GM18867 (cell line): ENCODE measurements at regions not wholly inside any gene's neighbourhood (a gene's known extent, or its start where the extent isn't known, plus 50 kb on each side); places are given as distances from the start of the nearest gene placed in this dataset.

Experiments used
- ATAC-seq: cut with Tn5 transposase; IDR thresholded peaks from one replicate; pipeline ENCODE4 v1.9.1; 2021; ENCODE audit warnings: mild to moderate bottlenecking, moderate library complexity; ENCODE audit not compliant: unreplicated experiment

- ATAC-seq: no peak
Observed at GRCh38 chr17:70230850-70231640, 61.7 kb downstream of the KCNJ2 start.

- ATAC-seq: no peak
Observed at GRCh38 chr17:70232466-70232865, 63.1 kb downstream of the KCNJ2 start.

GRCh38 chr17:70235252-70235651, 65.9 kb downstream of the KCNJ2 start:
- ATAC-seq: no peak

DNA sequence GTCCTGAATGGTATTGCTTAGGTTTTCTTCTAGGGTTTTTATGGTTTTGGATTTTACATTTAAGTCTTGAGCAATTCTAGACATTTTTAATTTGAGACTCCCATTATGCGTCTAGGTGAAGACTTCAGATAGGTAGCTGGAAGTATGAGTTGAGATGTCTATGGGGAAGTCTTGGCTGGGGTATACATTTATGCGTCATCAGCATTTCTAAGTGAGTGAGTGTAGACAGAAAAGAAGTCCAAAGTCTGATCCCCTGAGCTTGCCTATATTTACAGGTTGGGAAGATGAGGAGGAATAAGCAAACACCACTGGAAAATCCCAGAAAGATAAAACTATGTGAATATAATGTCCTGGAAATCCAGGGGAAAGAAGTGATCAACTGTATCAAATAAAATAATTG, 68.9 kb downstream of the KCNJ2 start:
- no peak for ATAC-seq

GRCh38 chr17:70238646-70239045, 69.3 kb downstream of the KCNJ2 start:
- no peak for ATAC-seq

DNA sequence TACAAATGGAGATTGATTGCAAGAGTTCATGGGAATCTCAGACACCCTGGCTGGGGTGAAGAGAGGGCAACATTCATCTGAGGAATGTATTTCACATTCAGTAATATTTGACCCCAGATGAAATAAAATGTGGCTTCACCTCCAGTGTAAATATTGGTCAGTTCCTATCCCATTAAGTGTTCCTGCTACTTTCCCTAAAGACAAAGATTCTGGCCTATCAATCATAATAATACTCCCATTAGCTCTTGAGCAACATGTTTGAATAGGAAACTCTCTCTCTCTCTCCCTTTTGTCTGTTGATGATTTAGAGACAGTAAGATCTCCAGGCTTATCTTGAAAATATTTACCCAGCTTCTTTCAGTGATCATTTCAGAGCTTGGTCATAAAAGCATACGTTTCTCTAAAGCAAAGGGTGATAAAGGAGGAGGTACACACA, 70.1 kb downstream of the KCNJ2 start:
- no peak for ATAC-seq

- no peak for ATAC-seq
Observed at GRCh38 chr17:70241071-70241470, 71.7 kb downstream of the KCNJ2 start.

DNA sequence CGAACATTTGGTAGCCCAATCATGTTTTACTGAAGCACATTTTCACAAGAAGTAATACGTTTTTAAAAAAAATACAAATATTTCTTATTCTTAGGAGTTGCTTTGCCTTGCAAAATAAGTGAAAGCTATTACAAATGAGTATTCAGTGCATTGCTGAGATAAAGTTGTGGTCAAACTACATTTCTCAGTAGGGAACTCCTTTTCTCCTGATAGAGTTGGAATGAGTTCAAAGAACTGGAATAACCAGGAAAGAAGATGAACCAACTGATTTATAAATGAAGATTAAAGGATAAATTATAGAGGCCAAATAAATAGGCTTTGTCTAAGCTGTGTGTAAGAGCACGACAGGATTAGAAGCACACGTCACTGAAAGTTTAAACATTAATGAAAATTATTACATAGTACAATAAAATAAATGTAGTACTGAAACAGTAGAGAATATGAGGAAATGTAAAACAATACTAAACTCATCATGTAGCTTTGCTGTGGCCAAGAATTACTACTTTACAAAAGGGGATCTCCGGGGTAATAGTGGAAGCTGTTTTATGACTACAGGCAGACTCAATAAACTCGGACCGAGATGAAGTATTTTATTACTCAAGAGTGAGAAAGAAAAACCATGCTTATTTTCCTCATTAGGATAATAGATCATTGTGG, 73.6 kb downstream of the KCNJ2 start:
- ATAC-seq: no peak

- ATAC-seq: no peak
Observed at GRCh38 chr17:70251706-70252105, 82.4 kb downstream of the KCNJ2 start.

- no peak for ATAC-seq
Observed at GRCh38 chr17:70254735-70255460, 85.6 kb downstream of the KCNJ2 start.

DNA sequence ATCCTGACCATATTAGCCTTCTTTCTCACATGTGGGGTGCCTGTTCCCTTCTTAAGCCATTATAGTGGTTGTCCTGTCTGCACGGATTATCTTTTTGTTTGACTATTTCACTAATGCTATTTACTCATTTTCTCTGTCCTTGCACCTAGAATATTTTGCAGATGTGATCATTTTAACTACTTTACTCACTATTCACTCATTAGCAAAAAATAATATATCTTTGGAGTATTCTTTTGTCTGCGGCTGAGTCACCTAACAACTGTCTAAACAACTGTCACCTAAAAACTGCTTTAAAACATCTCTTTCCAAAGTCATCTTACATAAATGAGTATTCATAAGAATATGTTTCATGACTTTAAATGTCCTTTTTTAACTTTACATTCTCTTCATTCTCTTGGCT, 87.4 kb downstream of the KCNJ2 start:
- no peak for ATAC-seq

DNA sequence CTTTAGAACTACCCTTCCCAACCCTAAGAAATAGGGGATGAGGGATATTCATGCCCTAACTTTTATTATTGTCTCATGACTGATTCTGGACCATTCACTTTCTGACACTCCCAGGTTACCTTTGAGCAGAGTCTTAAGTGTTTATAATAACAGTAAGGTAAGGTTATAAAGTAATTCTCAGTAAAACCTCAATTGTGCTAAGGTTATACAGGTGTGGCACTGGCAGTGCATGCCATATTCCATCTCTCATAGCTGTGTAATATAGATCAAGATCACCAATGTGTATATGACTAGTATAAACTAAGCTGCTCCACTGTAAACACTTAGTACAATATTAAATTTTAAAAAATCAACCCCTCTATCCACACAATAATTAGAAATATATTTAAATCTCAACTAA, 89.1 kb downstream of the KCNJ2 start:
- ATAC-seq: no peak

GRCh38 chr17:70259400-70259799, 90.1 kb downstream of the KCNJ2 start:
- ATAC-seq: no peak

DNA sequence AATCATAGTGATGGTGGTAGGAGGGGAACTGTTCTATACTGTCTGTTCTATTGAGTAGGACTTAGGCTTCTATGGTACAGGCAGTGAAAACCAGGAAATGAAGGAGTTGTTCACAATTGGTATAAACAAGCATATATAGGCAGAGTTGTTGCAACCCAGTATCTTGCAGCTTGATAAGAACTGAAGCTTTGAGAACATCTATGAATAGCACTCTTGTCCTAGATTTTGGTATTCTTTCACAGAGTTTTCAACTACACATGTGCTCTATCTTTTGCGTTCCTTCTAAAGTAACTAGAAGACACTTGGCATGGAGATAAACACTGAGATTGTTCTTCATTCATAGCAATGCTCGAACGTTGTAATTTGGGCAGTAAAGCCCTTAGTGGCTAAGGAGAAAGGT, 91.8 kb downstream of the KCNJ2 start:
- no peak for ATAC-seq

- no peak for ATAC-seq
Observed at GRCh38 chr17:70265471-70265870, 96.1 kb downstream of the KCNJ2 start.

GRCh38 chr17:70266394-70266793, 97.1 kb downstream of the KCNJ2 start:
- ATAC-seq: no peak

- no peak for ATAC-seq
Observed at GRCh38 chr17:70268383-70268782, 99.1 kb downstream of the KCNJ2 start.

DNA sequence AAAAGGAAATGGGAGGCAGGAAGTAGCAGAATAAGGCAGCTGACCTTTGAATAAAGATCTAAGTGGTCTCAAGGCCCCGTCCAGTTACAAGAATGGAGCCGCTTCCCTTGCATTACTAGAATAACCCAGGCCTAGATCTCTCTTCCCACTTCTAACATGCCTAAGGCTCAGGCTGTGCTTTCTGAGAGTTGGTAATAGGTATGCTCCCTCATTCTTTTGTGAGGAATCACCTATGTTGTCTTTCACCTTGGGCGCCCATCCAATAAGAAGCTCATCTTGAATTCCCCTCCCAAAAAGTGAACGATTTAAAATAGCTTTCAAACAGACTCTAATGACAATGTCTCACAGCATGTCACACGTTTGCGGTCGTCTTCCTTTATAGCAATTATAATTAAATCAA, 101.2 kb downstream of the KCNJ2 start:
- ATAC-seq: no peak

DNA sequence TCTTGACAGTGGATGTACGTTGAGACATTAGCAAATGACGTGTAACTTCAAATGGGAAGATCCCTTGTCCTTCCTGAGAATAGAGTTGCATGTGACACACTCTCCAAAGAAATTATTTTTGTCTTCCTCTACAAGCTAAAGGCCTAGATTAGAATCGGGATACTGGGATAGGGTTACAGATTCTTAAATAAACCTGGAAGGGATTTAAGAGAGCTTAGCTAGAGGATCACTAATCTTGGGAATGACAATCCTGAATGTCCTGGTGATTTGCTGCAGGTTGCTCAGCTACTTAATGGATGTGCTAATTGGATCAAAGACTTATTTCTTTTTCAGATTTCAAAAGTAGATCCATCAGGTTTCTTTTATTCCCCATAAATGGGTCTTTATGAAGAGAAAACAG, 101.9 kb downstream of the KCNJ2 start:
- ATAC-seq: no peak

DNA sequence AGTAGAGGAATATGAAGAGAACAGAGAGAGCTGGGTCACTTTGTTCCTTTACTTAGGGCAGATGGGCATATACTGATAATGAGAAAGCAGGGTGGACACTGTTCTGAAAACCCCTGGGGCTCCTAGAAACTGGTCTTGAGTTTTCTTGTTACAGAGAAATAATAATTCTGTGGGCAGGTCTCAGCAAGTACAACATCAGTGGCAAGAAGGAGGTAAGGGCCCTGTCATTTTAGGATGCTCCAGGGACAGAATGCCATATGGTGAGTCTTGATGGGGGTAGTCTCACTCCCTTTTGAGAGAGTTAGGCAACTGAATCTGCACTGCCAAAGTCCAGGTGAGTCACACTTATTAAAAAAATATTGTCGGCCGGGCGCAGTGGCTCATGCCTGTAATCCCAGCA, 102.3 kb downstream of the KCNJ2 start:
- ATAC-seq: no peak

DNA sequence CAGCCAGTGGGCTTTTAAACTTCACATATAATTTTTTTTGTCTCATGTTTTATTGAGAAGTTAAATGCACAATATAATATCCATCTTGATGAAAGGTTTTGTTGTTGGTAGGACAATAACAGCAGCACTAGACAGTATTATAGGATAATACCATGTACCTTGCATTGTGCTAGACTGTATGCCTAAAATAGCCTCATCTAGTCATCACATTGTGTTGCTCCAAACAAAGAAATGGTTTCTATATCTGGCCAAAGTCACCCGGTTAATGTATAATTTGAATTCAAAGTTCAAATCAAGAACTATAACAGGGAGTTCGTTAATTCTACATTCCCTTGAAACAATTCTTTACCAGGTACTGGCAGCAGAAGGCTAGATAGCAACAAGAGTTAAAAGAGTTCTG, 104.9 kb downstream of the KCNJ2 start:
- ATAC-seq: no peak

DNA sequence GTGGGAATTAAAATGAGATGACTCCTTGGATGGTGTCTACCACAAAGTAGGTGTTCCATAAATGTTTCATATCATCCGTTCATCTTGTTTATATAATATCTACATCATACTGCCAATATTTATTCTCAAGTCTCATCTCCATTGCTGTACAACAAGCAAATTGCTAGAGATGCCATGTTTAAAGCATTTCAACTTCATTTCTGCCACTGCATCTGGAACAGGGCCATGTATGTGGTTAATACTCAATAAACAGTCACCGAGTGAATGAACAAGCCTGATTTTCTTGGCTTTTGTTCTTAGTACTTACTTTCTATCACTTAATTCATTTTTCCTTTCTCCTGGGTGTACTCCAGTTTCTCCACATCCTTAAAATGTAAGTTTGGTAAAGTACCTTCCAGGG, 107.6 kb downstream of the KCNJ2 start:
- ATAC-seq: no peak
